ENCODE measurements at regions not wholly inside any gene's neighbourhood (a gene's known extent, or its start where the extent isn't known, plus 50 kb on each side); places are given as distances from the start of the nearest gene placed in this dataset.

DNA sequence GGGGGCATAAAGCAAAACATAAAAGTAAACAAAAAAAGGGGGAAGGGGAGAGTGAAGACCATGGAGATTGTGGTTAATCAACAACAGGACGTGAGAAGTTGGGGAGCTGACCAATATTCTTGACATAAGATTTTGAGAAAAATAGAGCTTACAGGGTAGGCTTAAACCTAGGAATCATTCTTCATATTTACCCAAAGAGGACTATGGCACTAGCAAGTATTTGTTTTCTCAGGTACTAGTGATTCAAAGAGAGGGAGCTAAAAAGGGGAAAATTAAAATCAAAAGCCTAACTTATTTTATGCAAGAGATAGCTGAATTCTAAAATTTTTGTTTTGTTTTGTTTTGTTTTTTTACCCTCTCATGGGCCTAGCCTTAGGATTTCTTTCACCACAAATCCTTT lies 427.5 kb downstream of the PIK3R1 start:
- no peaks in the 10 kb centered on the region for H3K36me3 ChIP-seq (ENCODE audit: low read depth)
- H3K27me3 ChIP-seq (ENCODE audit: insufficient read depth, poor library complexity, severe bottlenecking), result no peaks in the 10 kb centered on the region
- ATAC-seq (ENCODE audit: low read depth) (no peak), DNase-seq (ENCODE audit: low spot score) (no peak)
- TF ChIP-seq, protein P1, sequence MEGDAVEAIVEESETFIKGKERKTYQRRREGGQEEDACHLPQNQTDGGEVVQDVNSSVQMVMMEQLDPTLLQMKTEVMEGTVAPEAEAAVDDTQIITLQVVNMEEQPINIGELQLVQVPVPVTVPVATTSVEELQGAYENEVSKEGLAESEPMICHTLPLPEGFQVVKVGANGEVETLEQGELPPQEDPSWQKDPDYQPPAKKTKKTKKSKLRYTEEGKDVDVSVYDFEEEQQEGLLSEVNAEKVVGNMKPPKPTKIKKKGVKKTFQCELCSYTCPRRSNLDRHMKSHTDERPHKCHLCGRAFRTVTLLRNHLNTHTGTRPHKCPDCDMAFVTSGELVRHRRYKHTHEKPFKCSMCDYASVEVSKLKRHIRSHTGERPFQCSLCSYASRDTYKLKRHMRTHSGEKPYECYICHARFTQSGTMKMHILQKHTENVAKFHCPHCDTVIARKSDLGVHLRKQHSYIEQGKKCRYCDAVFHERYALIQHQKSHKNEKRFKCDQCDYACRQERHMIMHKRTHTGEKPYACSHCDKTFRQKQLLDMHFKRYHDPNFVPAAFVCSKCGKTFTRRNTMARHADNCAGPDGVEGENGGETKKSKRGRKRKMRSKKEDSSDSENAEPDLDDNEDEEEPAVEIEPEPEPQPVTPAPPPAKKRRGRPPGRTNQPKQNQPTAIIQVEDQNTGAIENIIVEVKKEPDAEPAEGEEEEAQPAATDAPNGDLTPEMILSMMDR (IDR thresholded peaks at IDR 0.05; ENCODE audit: poor library complexity, severe bottlenecking), result no peak
- no peak overlapping the region for H3K4me3 ChIP-seq (ENCODE audit: severe bottlenecking)
- no peaks in the 10 kb centered on the region for H3K4me1 ChIP-seq (ENCODE audit: insufficient read depth, poor library complexity, severe bottlenecking)
- H3K27ac ChIP-seq (ENCODE audit: poor library complexity, severe bottlenecking), result no peak overlapping the region
- H3K9me3 ChIP-seq (ENCODE audit: severe bottlenecking), result no peaks in the 10 kb centered on the region

DNA sequence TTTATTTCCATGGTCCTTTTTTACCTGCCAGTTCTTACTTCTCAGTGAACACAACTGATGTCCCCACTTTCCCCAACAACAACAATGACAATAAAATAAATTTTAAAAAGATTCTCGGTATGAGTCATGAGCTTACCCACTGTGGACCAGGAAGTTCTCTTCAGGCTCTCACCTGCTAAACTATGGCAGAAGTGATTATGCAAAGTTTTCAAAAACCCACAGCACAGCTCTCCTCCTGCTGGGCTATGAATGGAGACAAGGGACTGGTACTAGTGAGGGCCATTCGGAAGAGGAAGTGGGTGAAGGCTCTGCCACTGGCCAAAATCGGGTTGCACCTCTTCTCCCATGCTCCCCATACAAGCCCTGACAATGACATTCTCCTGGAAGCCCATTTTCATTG lies 429.4 kb downstream of the PIK3R1 start:
- Histone ChIP-seq H3K36me3 (ENCODE audit: low read depth) (no peaks in the 10 kb centered on the region), H3K4me3 (ENCODE audit: severe bottlenecking) (no peak overlapping the region), H3K27ac (ENCODE audit: poor library complexity, severe bottlenecking) (no peak overlapping the region), H3K27me3 (ENCODE audit: insufficient read depth, poor library complexity, severe bottlenecking) (no peaks in the 10 kb centered on the region), H3K4me1 (ENCODE audit: insufficient read depth, poor library complexity, severe bottlenecking) (no peaks in the 10 kb centered on the region), H3K9me3 (ENCODE audit: severe bottlenecking) (no peaks in the 10 kb centered on the region)
- DNase-seq (ENCODE audit: low spot score) (no peak), ATAC-seq (ENCODE audit: low read depth) (no peak)
- TF ChIP-seq, protein P1 (IDR thresholded peaks at IDR 0.05; ENCODE audit: poor library complexity, severe bottlenecking), result no peak

DNA sequence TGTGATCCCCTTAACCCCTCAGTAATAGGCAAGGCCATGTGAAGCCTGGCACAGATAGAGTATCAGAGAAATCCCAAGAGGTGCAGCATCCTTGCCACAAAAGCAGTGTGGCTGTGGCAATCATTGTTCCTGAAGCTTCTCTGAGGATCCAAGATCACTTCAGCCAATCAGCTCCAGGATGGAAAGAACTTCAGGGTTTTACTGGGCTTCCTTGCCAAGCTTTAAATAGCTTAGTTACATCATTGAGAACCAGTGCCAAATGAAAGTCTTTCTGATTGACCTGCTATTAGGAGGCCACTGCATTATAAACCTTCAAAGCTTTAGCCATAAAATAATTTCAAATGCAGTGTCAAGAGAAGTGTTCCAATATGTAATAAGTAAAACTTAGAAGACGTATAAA lies 430.6 kb downstream of the PIK3R1 start:
- TF ChIP-seq, protein P1 (IDR thresholded peaks at IDR 0.05; ENCODE audit: poor library complexity, severe bottlenecking), result no peak
- DNase-seq (ENCODE audit: low spot score), result no peak
- H3K4me1 ChIP-seq (ENCODE audit: insufficient read depth, poor library complexity, severe bottlenecking), result no peaks in the 10 kb centered on the region
- no peak for ATAC-seq (ENCODE audit: low read depth)
- H3K4me3 ChIP-seq (ENCODE audit: severe bottlenecking), result no peak overlapping the region
- H3K27ac ChIP-seq (ENCODE audit: poor library complexity, severe bottlenecking), result no peak overlapping the region
- no peaks in the 10 kb centered on the region for H3K36me3 ChIP-seq (ENCODE audit: low read depth)
- H3K9me3 ChIP-seq (ENCODE audit: severe bottlenecking), result no peaks in the 10 kb centered on the region
- H3K27me3 ChIP-seq (ENCODE audit: insufficient read depth, poor library complexity, severe bottlenecking), result no peaks in the 10 kb centered on the region

DNA sequence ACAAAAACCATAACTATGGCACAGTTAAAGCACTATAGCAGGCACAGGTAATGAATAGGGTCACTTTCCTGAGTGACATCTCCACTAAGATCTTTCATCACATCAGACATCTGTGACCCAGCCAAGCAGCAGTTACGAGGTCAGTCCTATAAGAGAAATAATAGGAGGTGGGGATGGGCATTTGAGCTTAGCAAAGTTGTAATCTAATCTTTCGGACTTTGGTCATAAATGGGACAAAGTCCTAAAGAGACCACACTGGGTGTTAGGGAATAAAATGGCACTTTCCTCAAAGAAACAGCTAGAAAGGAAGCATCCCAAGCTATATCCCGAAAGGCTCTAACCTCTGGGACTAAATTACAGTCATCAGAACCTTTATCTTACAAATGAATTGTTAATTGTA lies 432.2 kb downstream of the PIK3R1 start:
- ATAC-seq (ENCODE audit: low read depth) (no peak), DNase-seq (ENCODE audit: low spot score) (no peak)
- TF ChIP-seq, protein P1 (IDR thresholded peaks at IDR 0.05; ENCODE audit: poor library complexity, severe bottlenecking), result no peak
- Histone ChIP-seq H3K27ac (ENCODE audit: poor library complexity, severe bottlenecking) (no peak overlapping the region), H3K4me3 (ENCODE audit: severe bottlenecking) (no peak overlapping the region), H3K27me3 (ENCODE audit: insufficient read depth, poor library complexity, severe bottlenecking) (no peaks in the 10 kb centered on the region), H3K4me1 (ENCODE audit: insufficient read depth, poor library complexity, severe bottlenecking) (peaks cover 11% of the 10 kb centered on the region), H3K36me3 (ENCODE audit: low read depth) (no peaks in the 10 kb centered on the region), H3K9me3 (ENCODE audit: severe bottlenecking) (no peaks in the 10 kb centered on the region)

DNA sequence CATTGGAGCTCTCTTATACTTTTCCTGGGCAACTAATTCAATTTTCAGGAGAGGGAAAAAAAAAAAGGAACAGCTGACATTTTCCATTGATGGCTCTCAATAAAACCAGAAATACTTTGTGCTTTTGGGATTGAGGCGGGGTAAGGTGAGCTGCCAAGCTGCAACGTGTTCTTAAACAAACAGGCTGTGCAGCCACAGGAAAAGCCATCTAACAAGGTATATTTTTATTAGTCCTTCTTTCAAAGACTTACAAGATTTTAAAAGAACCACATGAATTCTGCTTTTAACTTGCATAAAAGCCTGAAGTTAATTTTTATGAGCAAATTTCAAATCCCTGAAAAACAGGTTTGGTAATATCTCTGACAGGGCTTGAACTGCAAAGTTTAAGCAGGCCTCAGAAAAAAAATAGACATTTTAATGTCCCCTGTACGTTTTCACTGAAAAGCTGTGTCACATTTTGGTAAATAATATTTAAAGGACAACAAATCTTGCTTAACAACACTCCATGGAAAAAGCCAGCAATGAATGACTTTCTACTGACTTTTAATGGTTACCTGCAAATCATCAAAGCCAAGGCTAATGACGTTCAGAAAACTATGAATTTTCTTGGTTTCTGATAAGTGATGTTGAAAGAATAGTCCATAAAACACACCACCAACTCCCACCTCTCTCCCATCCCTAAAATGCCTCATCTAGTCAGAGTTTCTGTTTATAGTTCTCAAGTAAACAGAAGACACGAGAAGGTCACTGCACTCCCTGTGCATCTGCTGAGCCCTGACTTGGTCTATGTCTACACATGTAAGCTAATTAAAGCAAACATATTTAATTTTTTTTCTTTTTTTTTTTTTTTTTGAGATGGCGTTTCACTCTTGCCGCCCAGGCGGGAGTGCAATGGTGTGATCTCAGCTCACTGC lies 433.6 kb downstream of the PIK3R1 start:
- Histone ChIP-seq H3K36me3 (ENCODE audit: low read depth) (no peaks in the 10 kb centered on the region), H3K27ac (ENCODE audit: poor library complexity, severe bottlenecking) (no peak overlapping the region), H3K9me3 (ENCODE audit: severe bottlenecking) (no peaks in the 10 kb centered on the region), H3K4me1 (ENCODE audit: insufficient read depth, poor library complexity, severe bottlenecking) (peaks cover 15% of the 10 kb centered on the region), H3K27me3 (ENCODE audit: insufficient read depth, poor library complexity, severe bottlenecking) (no peaks in the 10 kb centered on the region), H3K4me3 (ENCODE audit: severe bottlenecking) (no peak overlapping the region)
- no peak for DNase-seq (ENCODE audit: low spot score)
- ATAC-seq (ENCODE audit: low read depth), result no peak
- TF ChIP-seq, protein P1 (IDR thresholded peaks at IDR 0.05; ENCODE audit: poor library complexity, severe bottlenecking), result no peak
